OCI-LY3 (cell line): ENCODE measurements at regions not wholly inside any gene's neighbourhood (a gene's known extent, or its start where the extent isn't known, plus 50 kb on each side); places are given as distances from the start of the nearest gene placed in this dataset.

ENCODE experiments used
- H2AFZ ChIP-seq: fragments of 200-600, 300-600 bp; shearing (Covaris generic); 2 replicates; pipeline ENCODE4 v1.6.0; 2014; ENCODE audit warnings: antibody characterized with exemption, low read depth, low read length
- H3K27ac ChIP-seq: fragments of 200-600, 300-600 bp; sonication (generic); 2 replicates; pipeline ENCODE4 v1.5.1; 2014; ENCODE audit warnings: mild to moderate bottlenecking, low read length, moderate library complexity, mixed read lengths
- H3K27me3 ChIP-seq: fragments of 200-600, 300-600 bp; sonication (generic); 2 replicates; pipeline ENCODE4 v1.6.1; 2014; ENCODE audit warnings: low read depth, low read length, mixed read lengths
- H3K36me3 ChIP-seq: fragments of 200-600, 300-600 bp; sonication (generic); replicated peaks from 2 replicates; pipeline ENCODE3; 2014; ENCODE audit warnings: low read depth, low read length, mixed read lengths
- H3K4me1 ChIP-seq: fragments of 300-600, 200-600 bp; sonication (generic); 2 replicates; pipeline ENCODE4 v1.6.1; 2014; ENCODE audit warnings: low read length, mixed read lengths
- H3K4me2 ChIP-seq: fragments of 200-600, 300-600 bp; sonication (generic); 2 replicates; pipeline ENCODE4 v1.6.1; 2014; ENCODE audit warnings: low read length, mixed read lengths
- H3K4me3 ChIP-seq: fragments of 300-600, 200-600 bp; sonication (generic); 2 replicates; pipeline ENCODE4 v1.5.1; 2014; ENCODE audit warnings: antibody characterized with exemption, mild to moderate bottlenecking, low read length, moderate library complexity
- H3K79me2 ChIP-seq: fragments of 300-600, 200-600 bp; shearing (Covaris generic); 2 replicates; pipeline ENCODE4 v1.6.1; 2014; ENCODE audit warnings: mild to moderate bottlenecking, low read length, mixed read lengths
- H3K9ac ChIP-seq: fragments of 300-600, 200-600 bp; shearing (Covaris generic); 2 replicates; pipeline ENCODE4 v1.6.0; 2014; ENCODE audit warnings: mild to moderate bottlenecking, low read length, moderate library complexity
- H3K9me3 ChIP-seq: fragments of 200-600, 300-600 bp; shearing (Covaris generic); 2 replicates; pipeline ENCODE4 v1.6.1; 2014; ENCODE audit warnings: low read length, mixed read lengths; ENCODE audit not compliant: insufficient read depth
- H4K20me1 ChIP-seq: fragments of 200-600, 300-600 bp; sonication (generic); 2 replicates; pipeline ENCODE4 v1.6.1; 2016; ENCODE audit warnings: low read length, mixed read lengths; ENCODE audit not compliant: insufficient read depth
- EZH2phosphoT487 ChIP-seq: fragments of 200-600 bp; shearing (Covaris generic); IDR thresholded peaks from 2 replicates; pipeline ENCODE4 v1.6.1; 2018; ENCODE audit warnings: antibody characterized with exemption, mixed run types, low read depth
- TF ChIP-seq, protein P1 (sequence below): fragments of 200-600, 300-600 bp; sonication (generic); IDR thresholded peaks from 2 replicates; pipeline ENCODE4 v1.5.1; 2014; ENCODE audit warnings: antibody characterized with exemption, low read length, low read depth

DNA sequence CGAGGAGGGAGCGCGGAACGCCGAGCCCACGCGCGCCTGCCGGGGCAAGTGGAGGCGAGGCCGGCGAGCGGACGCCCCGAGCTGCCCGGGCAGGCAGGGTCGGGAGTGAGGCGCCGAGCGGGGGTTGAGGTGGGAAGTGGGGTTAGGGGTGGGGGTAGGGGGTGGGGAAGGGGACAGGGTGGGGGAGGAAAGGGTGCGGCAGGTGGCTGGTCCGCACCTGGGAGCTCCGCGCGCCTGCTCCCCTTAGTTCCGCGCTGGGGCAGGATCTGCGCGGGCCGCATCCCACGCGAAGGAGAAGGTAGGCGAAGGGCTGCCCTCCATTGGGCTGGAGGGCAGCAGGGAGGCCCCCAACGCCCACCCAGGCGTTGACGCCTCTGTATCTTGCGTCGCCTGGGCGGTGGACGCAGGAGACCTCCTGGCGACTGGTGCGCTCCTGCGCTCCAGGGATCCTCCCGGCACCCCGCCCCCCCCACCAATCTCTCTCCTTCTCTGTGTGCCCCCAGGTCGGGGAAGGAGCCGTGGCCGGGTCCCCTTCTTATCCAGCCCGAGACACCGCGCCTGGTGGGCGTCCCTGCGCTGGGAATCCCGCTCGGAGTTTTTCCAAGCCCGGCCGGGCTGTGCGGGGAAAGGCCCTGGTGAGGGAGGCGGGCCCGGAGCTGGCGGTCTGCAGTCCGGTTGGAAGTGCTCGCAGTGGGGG is 51.3 kb upstream of the AMZ2 start:
- Histone ChIP-seq H3K4me2 (peak overlapping the region; percentile 98), H2AFZ (peak overlapping the region; percentile 94), H3K27ac (no peak overlapping the region), H4K20me1 (no peaks in the 10 kb centered on the region), H3K9ac (peak overlapping the region; percentile 46), H3K9me3 (no peaks in the 10 kb centered on the region), H3K4me3 (peak overlapping the region; percentile 80), H3K4me1 (peaks cover 13% of the 10 kb centered on the region), H3K79me2 (no peaks in the 10 kb centered on the region), H3K27me3 (peaks cover 12% of the 10 kb centered on the region), H3K36me3 (no peaks in the 10 kb centered on the region)
- TF ChIP-seq EZH2phosphoT487, result no peak
- TF ChIP-seq, protein P1, sequence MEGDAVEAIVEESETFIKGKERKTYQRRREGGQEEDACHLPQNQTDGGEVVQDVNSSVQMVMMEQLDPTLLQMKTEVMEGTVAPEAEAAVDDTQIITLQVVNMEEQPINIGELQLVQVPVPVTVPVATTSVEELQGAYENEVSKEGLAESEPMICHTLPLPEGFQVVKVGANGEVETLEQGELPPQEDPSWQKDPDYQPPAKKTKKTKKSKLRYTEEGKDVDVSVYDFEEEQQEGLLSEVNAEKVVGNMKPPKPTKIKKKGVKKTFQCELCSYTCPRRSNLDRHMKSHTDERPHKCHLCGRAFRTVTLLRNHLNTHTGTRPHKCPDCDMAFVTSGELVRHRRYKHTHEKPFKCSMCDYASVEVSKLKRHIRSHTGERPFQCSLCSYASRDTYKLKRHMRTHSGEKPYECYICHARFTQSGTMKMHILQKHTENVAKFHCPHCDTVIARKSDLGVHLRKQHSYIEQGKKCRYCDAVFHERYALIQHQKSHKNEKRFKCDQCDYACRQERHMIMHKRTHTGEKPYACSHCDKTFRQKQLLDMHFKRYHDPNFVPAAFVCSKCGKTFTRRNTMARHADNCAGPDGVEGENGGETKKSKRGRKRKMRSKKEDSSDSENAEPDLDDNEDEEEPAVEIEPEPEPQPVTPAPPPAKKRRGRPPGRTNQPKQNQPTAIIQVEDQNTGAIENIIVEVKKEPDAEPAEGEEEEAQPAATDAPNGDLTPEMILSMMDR, result no peak

DNA sequence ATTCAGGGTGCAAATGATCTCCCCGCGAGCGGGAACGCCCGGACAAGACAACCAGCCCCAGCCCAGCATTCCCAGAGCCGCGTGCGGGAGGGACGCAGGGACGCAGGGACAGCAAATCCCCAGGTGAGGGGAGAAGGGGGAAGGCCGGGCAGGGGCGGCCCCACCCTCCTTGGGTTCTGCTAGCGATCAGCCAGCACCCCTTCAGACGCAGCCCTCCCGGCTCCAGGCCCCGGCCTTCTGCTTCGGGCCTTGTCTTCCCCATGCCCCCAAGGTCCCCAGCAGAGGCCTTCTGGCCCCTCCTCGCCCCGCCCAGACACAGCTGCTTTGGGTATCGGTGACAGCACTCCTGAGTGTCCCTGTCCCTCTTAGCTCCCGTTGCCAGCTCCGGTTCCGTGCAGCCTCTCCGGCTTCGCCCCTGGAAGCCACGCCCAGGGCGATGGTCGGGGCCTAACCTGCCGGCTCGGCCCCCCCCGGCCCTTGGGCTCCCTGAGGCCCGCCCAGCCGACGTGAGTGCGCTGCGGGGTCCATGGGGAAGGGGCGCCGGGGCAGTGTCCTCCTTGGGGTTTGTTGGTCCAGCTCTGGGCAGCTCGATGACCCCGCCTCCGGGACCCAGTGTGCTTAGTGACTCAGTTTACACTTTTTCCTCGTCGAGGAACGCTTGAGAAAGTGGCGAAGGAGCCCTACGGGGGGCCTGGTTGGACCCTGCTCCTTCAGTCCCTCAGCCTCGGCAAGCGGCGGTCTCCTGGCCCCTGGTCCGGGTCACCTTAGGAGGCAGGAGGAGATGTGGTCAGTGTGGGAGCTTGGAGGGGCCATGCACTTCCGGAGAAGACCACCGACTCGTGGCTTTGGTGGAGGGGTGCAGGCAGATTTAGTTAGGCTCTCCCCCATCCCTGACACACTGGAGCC is 50.5 kb upstream of the AMZ2 start:
- Histone ChIP-seq H3K9me3 (no peaks in the 10 kb centered on the region), H3K4me2 (peak overlapping the region; percentile 98), H3K27me3 (peaks cover 12% of the 10 kb centered on the region), H4K20me1 (no peaks in the 10 kb centered on the region), H2AFZ (peak overlapping the region; percentile 94), H3K79me2 (no peaks in the 10 kb centered on the region), H3K4me1 (peaks cover 15% of the 10 kb centered on the region), H3K27ac (no peak overlapping the region), H3K9ac (peak overlapping the region; percentile 46; the same call in 1 of the 2 replicates), H3K36me3 (no peaks in the 10 kb centered on the region), H3K4me3 (peak overlapping the region; percentile 80)
- TF ChIP-seq EZH2phosphoT487, result no peak
- TF ChIP-seq, protein P1, result no peak

DNA sequence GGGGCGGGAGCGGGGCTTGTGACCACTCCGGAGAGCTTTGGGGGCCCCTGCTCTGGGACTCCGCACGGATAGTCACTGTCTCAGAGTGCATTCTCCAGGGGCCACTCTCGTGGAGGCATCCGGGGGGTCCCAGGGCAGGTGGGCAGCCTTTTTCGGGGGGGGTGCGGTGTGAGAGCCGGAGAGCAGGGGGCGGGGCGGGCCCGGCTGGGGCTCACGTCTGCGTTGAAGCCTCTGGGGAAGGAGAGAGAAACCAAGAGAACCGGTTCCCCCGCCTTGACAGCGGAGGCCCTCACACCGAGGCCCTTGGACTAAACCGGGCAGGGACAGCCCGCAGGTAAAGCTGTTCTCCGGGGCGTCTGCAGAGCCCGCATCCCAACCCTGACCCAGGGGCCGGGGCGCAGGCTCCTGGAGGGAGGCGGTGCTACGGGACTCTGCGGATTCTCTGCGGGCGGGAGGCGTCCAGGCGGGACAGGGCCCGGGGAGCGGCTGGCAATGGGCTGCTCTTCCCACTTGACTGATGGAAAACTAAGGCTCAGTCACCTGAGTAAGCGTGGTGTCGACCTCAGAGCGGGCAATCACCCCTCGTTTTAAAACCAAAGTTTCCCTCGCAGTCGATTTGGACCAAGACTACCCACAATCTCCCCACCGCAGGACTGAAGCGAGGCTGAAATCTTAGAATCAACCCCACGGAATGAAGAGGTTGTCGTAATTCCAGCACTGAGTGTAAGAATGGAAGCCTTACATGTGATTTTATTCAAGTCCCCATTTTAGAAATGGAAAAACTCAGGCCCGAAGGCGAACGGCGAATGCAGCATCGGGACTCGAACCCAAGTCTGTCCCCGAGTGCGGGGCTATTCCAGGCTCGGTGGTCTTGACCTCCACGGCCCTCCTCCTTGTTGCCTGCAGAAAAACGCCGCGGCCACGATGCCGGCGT is 49.6 kb upstream of the AMZ2 start:
- TF ChIP-seq EZH2phosphoT487, result no peak
- TF ChIP-seq, protein P1, result no peak
- Histone ChIP-seq H3K27ac (no peak overlapping the region), H3K79me2 (no peaks in the 10 kb centered on the region), H4K20me1 (no peaks in the 10 kb centered on the region), H3K4me1 (peaks cover 15% of the 10 kb centered on the region), H3K4me2 (no peak overlapping the region), H2AFZ (no peak overlapping the region), H3K27me3 (peaks cover 12% of the 10 kb centered on the region), H3K9me3 (no peaks in the 10 kb centered on the region), H3K9ac (no peak overlapping the region), H3K4me3 (no peak overlapping the region), H3K36me3 (no peaks in the 10 kb centered on the region)
